GM12878 (cell line): ENCODE measurements at regions not wholly inside any gene's neighbourhood (a gene's known extent, or its start where the extent isn't known, plus 50 kb on each side); places are given as distances from the start of the nearest gene placed in this dataset.

Experiments used
- ATAC-seq: fragments of 200-7000 bp; cut with Tn5 transposase; 3 replicates; pipeline ENCODE4 v1.9.1; 2020; ENCODE audit warnings: mild to moderate bottlenecking, moderate library complexity
- BruUV-seq: library from RNA; stranded (reverse); fragments of 400-500 nt; replicated peaks from 2 replicates; lab custom pipeline; 2021; lab: Mats Ljungman, UMichigan
- CTCF ChIA-PET: fragments of 300-600 bp; sonication (Branson Sonifier 250); formaldehyde crosslinking; extraction: SDS; loops from one replicate; lab custom pipeline; 2021; ENCODE audit warnings: inconsistent platforms; lab: Yijun Ruan, JAX
- POLR2A ChIA-PET: fragments of 350-600 bp; formaldehyde crosslinking; extraction: SDS; loops from one replicate; lab custom pipeline; 2021; ENCODE audit warnings: inconsistent platforms; lab: Charles Lee
- RAD21 ChIA-PET: fragments of 300-600 bp; sonication (Branson Sonifier 250); formaldehyde crosslinking; loops from one replicate; lab custom pipeline; 2023; ENCODE audit warnings: antibody characterized with exemption; ENCODE audit not compliant: unreplicated experiment; lab: Charles Lee
- SMC1A ChIA-PET: fragments of 300-600 bp; sonication (Branson Sonifier 250); formaldehyde crosslinking; loops from one replicate; lab custom pipeline; 2023; ENCODE audit not compliant: unreplicated experiment, uncharacterized antibody; lab: Charles Lee
- DNase-seq: peaks from one replicate; pipeline ENCODE4 v3.0.0-alpha.2; 2011; ENCODE audit warnings: low read depth, low spot score
- FAIRE-seq: peaks from 3 replicates; lab custom pipeline; 2011; peaks lifted over from hg19 to GRCh38; lab: Jason Lieb, UNC
- H2AFZ ChIP-seq: 2 replicates; pipeline ENCODE4 v1.6.0; 2011; ENCODE audit warnings: low read depth, low read length, control low read depth; ENCODE audit not compliant: control insufficient read depth
- H3K27ac ChIP-seq: 2 replicates; pipeline ENCODE4 v1.5.1; 2011; ENCODE audit warnings: control low read depth; ENCODE audit not compliant: control insufficient read depth, insufficient read depth
- H3K27me3 ChIP-seq, 2 experiments: replicated peaks in 1 of 2; 2 replicates each; pipeline versions ENCODE4 v1.6.0 to v1.6.1; 2011; ENCODE audit warnings: low read length in 1 of 2; ENCODE audit not compliant: control insufficient read depth in 2 of 2, insufficient read depth in 2 of 2
- H3K36me3 ChIP-seq, 2 experiments: 2 replicates each; pipeline ENCODE4 v1.5.1; 2011; ENCODE audit warnings: low read length in 1 of 2; ENCODE audit not compliant: control insufficient read depth in 2 of 2, insufficient read depth in 2 of 2
- H3K4me1 ChIP-seq: 2 replicates; pipeline ENCODE4 v1.6.1; 2011; ENCODE audit warnings: mild to moderate bottlenecking, low read length, moderate library complexity, mixed read lengths; ENCODE audit not compliant: control insufficient read depth, insufficient read depth
- H3K4me2 ChIP-seq: 2 replicates; pipeline ENCODE4 v1.6.0; 2011; ENCODE audit warnings: control low read depth; ENCODE audit not compliant: control insufficient read depth, insufficient read depth
- H3K4me3 ChIP-seq: fragments of 200-600 bp; sonication (generic); 2 replicates; pipeline ENCODE4 v1.5.1; 2016
- H3K79me2 ChIP-seq: 2 replicates; pipeline ENCODE4 v1.6.0; 2011; ENCODE audit warnings: low read length; ENCODE audit not compliant: control insufficient read depth, insufficient read depth
- H3K9ac ChIP-seq: 2 replicates; pipeline ENCODE4 v1.8.0; 2011; ENCODE audit warnings: low read length, control low read depth, mixed read lengths; ENCODE audit not compliant: control insufficient read depth, insufficient read depth
- H3K9me3 ChIP-seq: replicated peaks from 3 replicates; pipeline ENCODE4 v1.5.1; 2011; ENCODE audit warnings: mild to moderate bottlenecking, low read length; ENCODE audit not compliant: control insufficient read depth, insufficient read depth
- H4K20me1 ChIP-seq: 2 replicates; pipeline ENCODE4 v1.6.0; 2011; ENCODE audit not compliant: control insufficient read depth, insufficient read depth
- BACH1 ChIP-seq: fragments of 450-650 bp; IDR thresholded peaks from 2 replicates; pipeline ENCODE4 v1.6.1; 2017; ENCODE audit warnings: mild to moderate bottlenecking, borderline replicate concordance
- ESRRA ChIP-seq: IDR thresholded peaks from 2 replicates; pipeline ENCODE4 v1.6.1; 2012; ENCODE audit warnings: mild to moderate bottlenecking, low read length, improper control_type of control experiment
- HCFC1 ChIP-seq: fragments of 150-350 bp; IDR thresholded peaks from 2 replicates; pipeline ENCODE4 v1.6.1; 2014; ENCODE audit warnings: low read length
- HDAC2 ChIP-seq: fragments of 200-600 bp; sonication (generic); IDR thresholded peaks from 2 replicates; pipeline ENCODE4 v1.6.1; 2017
- HDAC6 ChIP-seq: fragments of 200-600 bp; sonication (generic); IDR thresholded peaks from one replicate; pipeline ENCODE4 v1.8.0; 2017; ENCODE audit warnings: antibody characterized with exemption; ENCODE audit not compliant: unreplicated experiment
- KDM1A ChIP-seq: fragments of 200-600 bp; sonication (generic); IDR thresholded peaks from 2 replicates; pipeline ENCODE4 v1.6.1; 2016; ENCODE audit warnings: borderline replicate concordance
- MTA2 ChIP-seq: fragments of 450-650 bp; IDR thresholded peaks from 2 replicates; pipeline ENCODE4 v1.6.1; 2016; ENCODE audit warnings: low read depth, mild to moderate bottlenecking, moderate library complexity
- RBBP5 ChIP-seq: fragments of 200-600 bp; sonication (generic); conservative IDR thresholded peaks from 2 replicates; pipeline ENCODE4 v1.6.1; 2016
- ZNF24 ChIP-seq: fragments of 450-650 bp; IDR thresholded peaks from 2 replicates; pipeline ENCODE4 v1.6.1; 2017; ENCODE audit warnings: antibody characterized with exemption, mild to moderate bottlenecking
- WGBS: methylation state at CpG from one replicate; pipeline ENCODE4 v1.1.6; 2016; ENCODE audit warnings: low lambda C conversion rate; ENCODE audit not compliant: insufficient replicate concordance, insufficient coverage; ENCODE audit errors: missing lambda C conversion rate; 5-methylcytosine and 5-hydroxymethylcytosine counted together
- in situ Hi-C: fragments of 300-500 bp; cut with MboI; formaldehyde crosslinking; loops from 9 replicates; pipeline ENCODE4 v1.14.3; 2018; ENCODE audit warnings: mixed read lengths
- intact Hi-C: fragments of 100-400 bp; cut with micrococcal nuclease; formaldehyde crosslinking; loops from one replicate; pipeline ENCODE4 v1.14.2; 2022; ENCODE audit not compliant: unreplicated experiment
- TF ChIP-seq, protein P1 (sequence below): IDR thresholded peaks from 2 replicates; pipeline ENCODE4 v1.6.1; 2011; ENCODE audit warnings: mild to moderate bottlenecking, low read depth, low read length, moderate library complexity; ENCODE audit not compliant: insufficient replicate concordance
- TF ChIP-seq, protein P2 (sequence below): fragments of 450-650 bp; IDR thresholded peaks from 2 replicates; pipeline ENCODE4 v1.6.1; 2014; ENCODE audit warnings: mild to moderate bottlenecking
- TF ChIP-seq, protein P3 (sequence below): fragments of 450-650 bp; IDR thresholded peaks from 2 replicates; pipeline ENCODE4 v1.6.1; 2017; ENCODE audit warnings: mild to moderate bottlenecking, moderate library complexity

DNA sequence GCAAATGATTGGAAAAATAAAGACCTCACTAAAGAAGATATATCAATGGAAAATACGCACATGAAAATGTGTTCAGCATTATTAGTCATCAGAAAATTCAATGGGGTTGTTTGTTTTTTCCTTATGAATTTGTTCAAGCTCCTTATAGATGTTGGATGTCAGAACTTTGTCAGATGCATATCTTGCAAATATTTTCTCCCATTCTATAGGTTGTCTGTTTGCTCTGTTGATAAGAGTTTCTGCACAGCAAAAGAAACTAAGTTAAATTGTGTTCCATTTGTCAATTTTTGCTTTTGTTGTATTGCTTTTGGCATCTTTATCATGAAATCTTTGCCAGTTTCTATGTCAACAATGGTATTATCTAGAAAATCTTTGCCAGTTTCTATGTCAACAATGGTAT lies 633.9 kb upstream of the CHORDC1 start:
- no peaks in the 10 kb centered on the region for H3K9me3 ChIP-seq
- POLR2A ChIA-PET = no interaction called here
- TF ChIP-seq, protein P1, sequence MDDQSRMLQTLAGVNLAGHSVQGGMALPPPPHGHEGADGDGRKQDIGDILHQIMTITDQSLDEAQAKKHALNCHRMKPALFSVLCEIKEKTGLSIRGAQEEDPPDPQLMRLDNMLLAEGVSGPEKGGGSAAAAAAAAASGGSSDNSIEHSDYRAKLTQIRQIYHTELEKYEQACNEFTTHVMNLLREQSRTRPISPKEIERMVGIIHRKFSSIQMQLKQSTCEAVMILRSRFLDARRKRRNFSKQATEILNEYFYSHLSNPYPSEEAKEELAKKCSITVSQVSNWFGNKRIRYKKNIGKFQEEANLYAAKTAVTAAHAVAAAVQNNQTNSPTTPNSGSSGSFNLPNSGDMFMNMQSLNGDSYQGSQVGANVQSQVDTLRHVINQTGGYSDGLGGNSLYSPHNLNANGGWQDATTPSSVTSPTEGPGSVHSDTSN = no peak
- no peak for TF ChIP-seq MTA2
- no peak for TF ChIP-seq HDAC2
- no peak for TF ChIP-seq ESRRA
- H3K4me2 ChIP-seq = no peak overlapping the region
- DNase-seq = no peak
- H3K36me3 ChIP-seq = no peaks in the 10 kb centered on the region
- H3K9ac ChIP-seq = no peak overlapping the region
- no peak overlapping the region for H2AFZ ChIP-seq
- FAIRE-seq = no peak
- no peaks in the 10 kb centered on the region for H3K79me2 ChIP-seq
- H3K4me3 ChIP-seq = no peak overlapping the region
- no peaks in the 10 kb centered on the region for H3K27me3 ChIP-seq
- no TSS peak for BruUV-seq
- in situ Hi-C loops (no loop called here), intact Hi-C loops (no loop called here)
- ATAC-seq = no peak
- RAD21 ChIA-PET = no interaction called here
- H4K20me1 ChIP-seq = no peaks in the 10 kb centered on the region
- SMC1A ChIA-PET = no interaction called here
- 0% methylated on average over 1 of the region's 1 CpG for WGBS
- H3K4me1 ChIP-seq = no peaks in the 10 kb centered on the region
- H3K27ac ChIP-seq = no peak overlapping the region
- CTCF ChIA-PET = no interaction called here

DNA sequence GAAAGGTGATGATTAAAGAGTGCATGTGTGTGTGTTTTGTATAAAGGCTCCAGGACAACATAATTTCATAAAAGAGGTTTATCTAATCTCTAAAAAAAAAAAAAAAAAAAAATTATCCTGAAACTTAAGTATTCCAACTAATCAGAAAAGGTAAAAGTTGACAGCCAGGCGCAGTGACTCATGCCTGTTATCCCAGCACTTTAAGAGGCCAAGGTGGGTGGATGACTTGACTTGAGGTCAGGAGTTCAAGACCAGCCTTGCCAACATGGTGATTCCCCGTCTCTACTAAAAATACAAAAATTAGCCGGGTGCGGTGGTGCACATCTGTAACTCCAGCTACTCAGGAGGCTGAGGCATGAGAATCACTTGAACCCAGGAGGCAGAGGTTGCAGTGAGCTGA lies 632.7 kb upstream of the CHORDC1 start:
- 43% methylated on average over 4 of the region's 4 CpGs for WGBS
- no peak overlapping the region for H3K4me3 ChIP-seq
- no peaks in the 10 kb centered on the region for H3K79me2 ChIP-seq
- BruUV-seq = no TSS peak
- ChIA-PET SMC1A (no interaction called here), POLR2A (no interaction called here), CTCF (no interaction called here), RAD21 (no interaction called here)
- no peak overlapping the region for H3K9ac ChIP-seq
- DNase-seq = no peak
- no peaks in the 10 kb centered on the region for H3K36me3 ChIP-seq
- H3K4me2 ChIP-seq = no peak overlapping the region
- FAIRE-seq = no peak
- H4K20me1 ChIP-seq = no peaks in the 10 kb centered on the region
- no peaks in the 10 kb centered on the region for H3K27me3 ChIP-seq
- no peaks in the 10 kb centered on the region for H3K9me3 ChIP-seq
- ATAC-seq = no peak
- in situ Hi-C loops = no loop called here
- intact Hi-C loops = no loop called here
- no peak overlapping the region for H2AFZ ChIP-seq
- no peak overlapping the region for H3K27ac ChIP-seq
- H3K4me1 ChIP-seq = no peaks in the 10 kb centered on the region
- TF ChIP-seq BACH1 = no peak
- TF ChIP-seq, protein P2, sequence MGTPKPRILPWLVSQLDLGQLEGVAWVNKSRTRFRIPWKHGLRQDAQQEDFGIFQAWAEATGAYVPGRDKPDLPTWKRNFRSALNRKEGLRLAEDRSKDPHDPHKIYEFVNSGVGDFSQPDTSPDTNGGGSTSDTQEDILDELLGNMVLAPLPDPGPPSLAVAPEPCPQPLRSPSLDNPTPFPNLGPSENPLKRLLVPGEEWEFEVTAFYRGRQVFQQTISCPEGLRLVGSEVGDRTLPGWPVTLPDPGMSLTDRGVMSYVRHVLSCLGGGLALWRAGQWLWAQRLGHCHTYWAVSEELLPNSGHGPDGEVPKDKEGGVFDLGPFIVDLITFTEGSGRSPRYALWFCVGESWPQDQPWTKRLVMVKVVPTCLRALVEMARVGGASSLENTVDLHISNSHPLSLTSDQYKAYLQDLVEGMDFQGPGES = no peak
- TF ChIP-seq ZNF24 = no peak
- TF ChIP-seq HCFC1 = no peak
- TF ChIP-seq KDM1A = no peak
- no peak for TF ChIP-seq RBBP5
- TF ChIP-seq HDAC6 = no peak
- TF ChIP-seq, protein P3, sequence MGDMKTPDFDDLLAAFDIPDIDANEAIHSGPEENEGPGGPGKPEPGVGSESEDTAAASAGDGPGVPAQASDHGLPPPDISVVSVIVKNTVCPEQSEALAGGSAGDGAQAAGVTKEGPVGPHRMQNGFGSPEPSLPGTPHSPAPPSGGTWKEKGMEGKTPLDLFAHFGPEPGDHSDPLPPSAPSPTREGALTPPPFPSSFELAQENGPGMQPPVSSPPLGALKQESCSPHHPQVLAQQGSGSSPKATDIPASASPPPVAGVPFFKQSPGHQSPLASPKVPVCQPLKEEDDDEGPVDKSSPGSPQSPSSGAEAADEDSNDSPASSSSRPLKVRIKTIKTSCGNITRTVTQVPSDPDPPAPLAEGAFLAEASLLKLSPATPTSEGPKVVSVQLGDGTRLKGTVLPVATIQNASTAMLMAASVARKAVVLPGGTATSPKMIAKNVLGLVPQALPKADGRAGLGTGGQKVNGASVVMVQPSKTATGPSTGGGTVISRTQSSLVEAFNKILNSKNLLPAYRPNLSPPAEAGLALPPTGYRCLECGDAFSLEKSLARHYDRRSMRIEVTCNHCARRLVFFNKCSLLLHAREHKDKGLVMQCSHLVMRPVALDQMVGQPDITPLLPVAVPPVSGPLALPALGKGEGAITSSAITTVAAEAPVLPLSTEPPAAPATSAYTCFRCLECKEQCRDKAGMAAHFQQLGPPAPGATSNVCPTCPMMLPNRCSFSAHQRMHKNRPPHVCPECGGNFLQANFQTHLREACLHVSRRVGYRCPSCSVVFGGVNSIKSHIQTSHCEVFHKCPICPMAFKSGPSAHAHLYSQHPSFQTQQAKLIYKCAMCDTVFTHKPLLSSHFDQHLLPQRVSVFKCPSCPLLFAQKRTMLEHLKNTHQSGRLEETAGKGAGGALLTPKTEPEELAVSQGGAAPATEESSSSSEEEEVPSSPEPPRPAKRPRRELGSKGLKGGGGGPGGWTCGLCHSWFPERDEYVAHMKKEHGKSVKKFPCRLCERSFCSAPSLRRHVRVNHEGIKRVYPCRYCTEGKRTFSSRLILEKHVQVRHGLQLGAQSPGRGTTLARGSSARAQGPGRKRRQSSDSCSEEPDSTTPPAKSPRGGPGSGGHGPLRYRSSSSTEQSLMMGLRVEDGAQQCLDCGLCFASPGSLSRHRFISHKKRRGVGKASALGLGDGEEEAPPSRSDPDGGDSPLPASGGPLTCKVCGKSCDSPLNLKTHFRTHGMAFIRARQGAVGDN = no peak
